ENCODE measurements at regions not wholly inside any gene's neighbourhood (a gene's known extent, or its start where the extent isn't known, plus 50 kb on each side); places are given as distances from the start of the nearest gene placed in this dataset.

DNA sequence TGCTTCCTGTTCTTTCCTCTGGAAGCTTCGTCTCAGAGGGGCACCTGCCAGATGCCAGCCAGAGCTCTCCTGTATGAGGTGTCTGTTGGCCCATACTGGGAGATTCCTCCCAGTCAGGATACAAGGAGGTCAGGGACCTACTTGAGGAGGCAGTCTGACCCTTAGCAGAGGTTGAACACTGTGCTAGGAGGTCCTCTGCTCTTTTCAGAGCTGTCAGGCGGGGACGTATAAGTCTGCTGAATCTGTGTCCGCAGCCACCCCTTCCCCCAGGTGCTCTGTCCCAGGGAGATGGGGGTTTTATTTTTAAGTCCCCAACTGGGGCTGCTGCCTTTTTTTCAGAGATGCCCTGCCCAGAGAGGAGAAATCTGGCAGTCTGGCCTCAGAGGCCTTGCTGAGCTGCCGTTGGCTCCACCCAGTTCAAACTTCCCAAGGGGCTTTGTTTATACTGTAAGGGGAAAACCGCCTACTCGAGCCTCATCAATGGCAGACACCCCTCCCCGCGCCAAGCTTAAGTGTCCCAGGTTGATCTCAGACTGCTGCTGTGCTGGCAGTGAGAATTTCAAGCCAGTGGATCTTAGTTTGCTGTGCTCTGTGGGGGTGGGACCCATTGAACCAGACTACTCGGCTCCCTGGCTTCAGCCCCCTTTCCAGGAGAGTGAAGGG is 326.7 kb downstream of the BCKDHB start:
- no peaks in the 10 kb centered on the region for H3K9me3 ChIP-seq
- no peaks in the 10 kb centered on the region for H4K20me1 ChIP-seq (ENCODE audit: insufficient read depth)
- H3K27me3 ChIP-seq (ENCODE audit: insufficient read depth), result no peaks in the 10 kb centered on the region
- H3K4me3 ChIP-seq (ENCODE audit: low read depth in 2 of 2, low read length in 1 of 2), result no peak overlapping the region
- POLR2A ChIA-PET, result no interaction called here
- H3K9ac ChIP-seq, result no peak overlapping the region
- no peak for TF ChIP-seq TAF1 (IDR thresholded peaks at IDR 0.05; ENCODE audit: borderline replicate concordance, low read depth, low read length)
- TF ChIP-seq, protein P1, sequence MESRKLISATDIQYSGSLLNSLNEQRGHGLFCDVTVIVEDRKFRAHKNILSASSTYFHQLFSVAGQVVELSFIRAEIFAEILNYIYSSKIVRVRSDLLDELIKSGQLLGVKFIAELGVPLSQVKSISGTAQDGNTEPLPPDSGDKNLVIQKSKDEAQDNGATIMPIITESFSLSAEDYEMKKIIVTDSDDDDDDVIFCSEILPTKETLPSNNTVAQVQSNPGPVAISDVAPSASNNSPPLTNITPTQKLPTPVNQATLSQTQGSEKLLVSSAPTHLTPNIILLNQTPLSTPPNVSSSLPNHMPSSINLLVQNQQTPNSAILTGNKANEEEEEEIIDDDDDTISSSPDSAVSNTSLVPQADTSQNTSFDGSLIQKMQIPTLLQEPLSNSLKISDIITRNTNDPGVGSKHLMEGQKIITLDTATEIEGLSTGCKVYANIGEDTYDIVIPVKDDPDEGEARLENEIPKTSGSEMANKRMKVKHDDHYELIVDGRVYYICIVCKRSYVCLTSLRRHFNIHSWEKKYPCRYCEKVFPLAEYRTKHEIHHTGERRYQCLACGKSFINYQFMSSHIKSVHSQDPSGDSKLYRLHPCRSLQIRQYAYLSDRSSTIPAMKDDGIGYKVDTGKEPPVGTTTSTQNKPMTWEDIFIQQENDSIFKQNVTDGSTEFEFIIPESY (IDR thresholded peaks at IDR 0.05; ENCODE audit: borderline replicate concordance, low read depth), result no peak
- TF ChIP-seq, protein P2, sequence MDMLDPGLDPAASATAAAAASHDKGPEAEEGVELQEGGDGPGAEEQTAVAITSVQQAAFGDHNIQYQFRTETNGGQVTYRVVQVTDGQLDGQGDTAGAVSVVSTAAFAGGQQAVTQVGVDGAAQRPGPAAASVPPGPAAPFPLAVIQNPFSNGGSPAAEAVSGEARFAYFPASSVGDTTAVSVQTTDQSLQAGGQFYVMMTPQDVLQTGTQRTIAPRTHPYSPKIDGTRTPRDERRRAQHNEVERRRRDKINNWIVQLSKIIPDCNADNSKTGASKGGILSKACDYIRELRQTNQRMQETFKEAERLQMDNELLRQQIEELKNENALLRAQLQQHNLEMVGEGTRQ (IDR thresholded peaks at IDR 0.05; ENCODE audit: borderline replicate concordance, low read depth, low read length), result no peak
- TF ChIP-seq SMC3 (IDR thresholded peaks at IDR 0.05; ENCODE audit: low read depth, low read length), result no peak
- TF ChIP-seq FOSL2 (IDR thresholded peaks at IDR 0.05; ENCODE audit: borderline replicate concordance, low read depth), result no peak
- TF ChIP-seq YY1 (IDR thresholded peaks at IDR 0.05; ENCODE audit: low read depth), result no peak
- TF ChIP-seq POLR2AphosphoS5 (IDR thresholded peaks at IDR 0.05; ENCODE audit: low read depth, low read length), result no peak
- TF ChIP-seq FOXJ3 (CRISPR knock-in tag; IDR thresholded peaks at IDR 0.05), result no peak
- no peak for TF ChIP-seq RXRA (IDR thresholded peaks at IDR 0.05; ENCODE audit: borderline replicate concordance, low read depth)
- TF ChIP-seq EP300 (IDR thresholded peaks at IDR 0.05; ENCODE audit: borderline replicate concordance in 1 of 2, low read depth in 1 of 2, low read length in 1 of 2), result no peak
- TF ChIP-seq MAX (IDR thresholded peaks at IDR 0.05; ENCODE audit: low read depth), result no peak
- no peak for TF ChIP-seq GATA2 (CRISPR knock-in tag; IDR thresholded peaks at IDR 0.05)
- no peak for TF ChIP-seq GABPA (IDR thresholded peaks at IDR 0.05; ENCODE audit: low read depth)
- no peak for TF ChIP-seq TEAD4 (IDR thresholded peaks at IDR 0.05; ENCODE audit: borderline replicate concordance, insufficient read depth)
- no peak for TF ChIP-seq EZH2phosphoT487 (IDR thresholded peaks at IDR 0.05; ENCODE audit: borderline replicate concordance, low read depth)
- no peak for TF ChIP-seq REST (IDR thresholded peaks at IDR 0.05; ENCODE audit: low read depth, low read length)
- no peak for TF ChIP-seq ELF1 (IDR thresholded peaks at IDR 0.05)
- CTCF ChIA-PET, result no interaction called here
- no peaks in the 10 kb centered on the region for H3K36me3 ChIP-seq (replicated peaks in 1 of 2; ENCODE audit: control insufficient read depth in 1 of 2, insufficient read depth in 2 of 2, low read length in 1 of 2)
- H3K4me2 ChIP-seq, result no peak overlapping the region
- no peak overlapping the region for H3K27ac ChIP-seq (ENCODE audit: low read depth in 2 of 2, low read length in 1 of 2)
- no peak for DNase-seq
- H3K9me2 ChIP-seq, result no peaks in the 10 kb centered on the region
- 77% methylated on average over 8 of the region's 10 CpGs for WGBS (ENCODE audit: low lambda C conversion rate)
- H2AFZ ChIP-seq (ENCODE audit: low read depth), result no peak overlapping the region
- H3F3A ChIP-seq (replicated peaks; ENCODE audit: insufficient read depth), result peaks cover 11% of the 10 kb centered on the region
- H3K4me1 ChIP-seq (ENCODE audit: control insufficient read depth in 1 of 2, insufficient read depth in 2 of 2, low read depth in 1 of 2, low read length in 1 of 2), result peaks cover 0 to 10% of the 10 kb centered on the region in 2 experiments; a peak in 3 of 4 replicates
- no peaks in the 10 kb centered on the region for H3K79me2 ChIP-seq (ENCODE audit: insufficient read depth)
